CD4-positive, alpha-beta T cell (primary cell): ENCODE measurements at regions not wholly inside any gene's neighbourhood (a gene's known extent, or its start where the extent isn't known, plus 50 kb on each side); places are given as distances from the start of the nearest gene placed in this dataset.

Experiments
- ATAC-seq: fragments of 200-7000 bp; cut with Tn5 transposase; one replicate; pipeline ENCODE4 v1.10.0; 2022; ENCODE audit warnings: mild to moderate bottlenecking; ENCODE audit not compliant: poor library complexity
- CTCF ChIA-PET: fragments of 350-600 bp; sonication (Branson Sonifier 250); formaldehyde crosslinking; loops from one replicate; lab custom pipeline; 2021; ENCODE audit warnings: antibody characterized with exemption, inconsistent platforms; lab: Charles Lee
- POLR2A ChIA-PET: fragments of 350-600 bp; sonication (Branson Sonifier 250); formaldehyde crosslinking; loops from one replicate; lab custom pipeline; 2021; ENCODE audit warnings: antibody characterized with exemption, inconsistent platforms; lab: Charles Lee
- DNase-seq, 14 experiments: peaks; one replicate each; pipeline ENCODE4 v3.0.0-alpha.2; 2013 to 2020; ENCODE audit warnings: mixed read lengths in 2 of 14
- H3K27ac ChIP-seq, 2 donors: one replicate each; pipeline versions ENCODE4 v1.5.1 to v1.7.0; 2013; ENCODE audit warnings: low read length in 2 of 2, low read depth in 1 of 2, mild to moderate bottlenecking in 1 of 2
- H3K27me3 ChIP-seq, 2 experiments: 1 replicate in 1 of 2; 2 replicates in 1 of 2; pipeline versions ENCODE4 v1.6.1 to v1.7.0; 2013; ENCODE audit warnings: low read length in 2 of 2, control low read depth in 1 of 2, mild to moderate bottlenecking in 1 of 2, moderate library complexity in 1 of 2; ENCODE audit not compliant: insufficient read depth in 2 of 2, control insufficient read depth in 1 of 2
- H3K36me3 ChIP-seq: one replicate; pipeline ENCODE4 v1.6.1; 2013; ENCODE audit warnings: low read length, control low read depth; ENCODE audit not compliant: insufficient read depth
- H3K4me1 ChIP-seq: one replicate; pipeline ENCODE4 v1.6.1; 2013; ENCODE audit warnings: low read length, control low read depth; ENCODE audit not compliant: insufficient read depth
- H3K4me3 ChIP-seq: one replicate; pipeline ENCODE4 v1.5.1; 2013; ENCODE audit warnings: mild to moderate bottlenecking, low read length, moderate library complexity
- H3K9me3 ChIP-seq, 2 experiments: 1 replicate in 1 of 2; 2 replicates in 1 of 2; pipeline versions ENCODE4 v1.6.1 to v1.7.0; 2013; ENCODE audit warnings: low read length in 2 of 2, mild to moderate bottlenecking in 2 of 2, control low read depth in 1 of 2, moderate library complexity in 1 of 2; ENCODE audit not compliant: control insufficient read depth in 1 of 2, insufficient read depth in 1 of 2
- H3K27ac Mint-ChIP-seq: one replicate; pipeline ENCODE4 v1.8.0; 2020; ENCODE audit warnings: mixed read lengths
- H3K27me3 Mint-ChIP-seq: one replicate; pipeline ENCODE4 v1.8.0; 2021; ENCODE audit warnings: mixed read lengths
- H3K36me3 Mint-ChIP-seq: one replicate; pipeline ENCODE4 v1.8.0; 2021; ENCODE audit warnings: low read depth, mixed read lengths
- H3K4me1 Mint-ChIP-seq: one replicate; pipeline ENCODE4 v1.8.0; 2021; ENCODE audit warnings: low read depth, mixed read lengths
- H3K4me3 Mint-ChIP-seq: one replicate; pipeline ENCODE4 v1.8.0; 2020; ENCODE audit warnings: mild to moderate bottlenecking, mixed read lengths
- H3K9me3 Mint-ChIP-seq: one replicate; pipeline ENCODE4 v1.8.0; 2020; ENCODE audit warnings: mixed read lengths
- intact Hi-C, 2 experiments: fragments of 100-400 bp; cut with DNase I in 1 of 2; cut with micrococcal nuclease in 1 of 2; formaldehyde crosslinking; loops; one replicate each; pipeline versions ENCODE4 v1.15.1 to v1.9.0; 2023 to 2025; cut with DNase I, micrococcal nuclease
- TF ChIP-seq, protein P1 (sequence below): fragments of 200-600 bp; IDR thresholded peaks from one replicate; pipeline ENCODE4 v1.8.0; 2022; ENCODE audit warnings: antibody characterized with exemption, mild to moderate bottlenecking

DNA sequence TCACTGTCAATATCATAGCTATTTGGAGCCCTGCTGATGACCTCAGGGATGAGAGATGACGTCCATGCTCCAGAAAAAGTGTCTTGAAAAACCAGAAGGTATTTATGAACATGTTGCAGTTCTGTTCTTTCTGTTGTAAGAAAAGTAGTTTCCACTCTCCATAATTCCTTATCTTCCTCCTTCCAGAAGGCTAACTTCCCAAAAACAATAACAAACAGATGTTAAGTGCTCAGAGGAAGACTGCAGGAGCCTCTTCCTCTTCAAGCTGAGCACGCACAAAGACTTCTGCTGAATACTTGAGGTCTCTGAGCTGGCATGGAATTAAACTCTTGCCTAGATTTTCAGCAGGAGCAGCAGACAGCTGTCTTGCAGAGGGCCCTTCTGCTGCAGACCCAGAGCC is 434.5 kb upstream of the KLHL29 start:
- DNase-seq: no peak
- H3K36me3 Mint-ChIP-seq: no peaks in the 10 kb centered on the region
- Histone ChIP-seq H3K36me3 (no peaks in the 10 kb centered on the region), H3K27me3 (no peaks in the 10 kb centered on the region), H3K4me1 (no peaks in the 10 kb centered on the region), H3K9me3 (peaks cover 0 to 3% of the 10 kb centered on the region in 2 experiments), H3K27ac (no peak overlapping the region), H3K4me3 (no peak overlapping the region)
- no peak overlapping the region for H3K27ac Mint-ChIP-seq
- intact Hi-C loops: no loop called here
- no peaks in the 10 kb centered on the region for H3K27me3 Mint-ChIP-seq
- ChIA-PET POLR2A (no interaction called here), CTCF (no interaction called here)
- TF ChIP-seq, protein P1, sequence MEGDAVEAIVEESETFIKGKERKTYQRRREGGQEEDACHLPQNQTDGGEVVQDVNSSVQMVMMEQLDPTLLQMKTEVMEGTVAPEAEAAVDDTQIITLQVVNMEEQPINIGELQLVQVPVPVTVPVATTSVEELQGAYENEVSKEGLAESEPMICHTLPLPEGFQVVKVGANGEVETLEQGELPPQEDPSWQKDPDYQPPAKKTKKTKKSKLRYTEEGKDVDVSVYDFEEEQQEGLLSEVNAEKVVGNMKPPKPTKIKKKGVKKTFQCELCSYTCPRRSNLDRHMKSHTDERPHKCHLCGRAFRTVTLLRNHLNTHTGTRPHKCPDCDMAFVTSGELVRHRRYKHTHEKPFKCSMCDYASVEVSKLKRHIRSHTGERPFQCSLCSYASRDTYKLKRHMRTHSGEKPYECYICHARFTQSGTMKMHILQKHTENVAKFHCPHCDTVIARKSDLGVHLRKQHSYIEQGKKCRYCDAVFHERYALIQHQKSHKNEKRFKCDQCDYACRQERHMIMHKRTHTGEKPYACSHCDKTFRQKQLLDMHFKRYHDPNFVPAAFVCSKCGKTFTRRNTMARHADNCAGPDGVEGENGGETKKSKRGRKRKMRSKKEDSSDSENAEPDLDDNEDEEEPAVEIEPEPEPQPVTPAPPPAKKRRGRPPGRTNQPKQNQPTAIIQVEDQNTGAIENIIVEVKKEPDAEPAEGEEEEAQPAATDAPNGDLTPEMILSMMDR: no peak
- no peak for ATAC-seq
- H3K9me3 Mint-ChIP-seq: no peaks in the 10 kb centered on the region
- H3K4me1 Mint-ChIP-seq: no peaks in the 10 kb centered on the region
- H3K4me3 Mint-ChIP-seq: no peak overlapping the region

GRCh38 chr2:22952656-22953225 is 432.2 kb upstream of the KLHL29 start:
- H3K27ac Mint-ChIP-seq: no peak overlapping the region
- intact Hi-C loops: no loop called here
- DNase-seq: no peak
- Histone ChIP-seq H3K36me3 (no peaks in the 10 kb centered on the region), H3K4me1 (no peaks in the 10 kb centered on the region), H3K27ac (no peak overlapping the region), H3K27me3 (no peaks in the 10 kb centered on the region), H3K4me3 (no peak overlapping the region), H3K9me3 (peaks cover 0 to 8% of the 10 kb centered on the region in 2 experiments)
- ChIA-PET POLR2A (no interaction called here), CTCF (no interaction called here)
- no peaks in the 10 kb centered on the region for H3K9me3 Mint-ChIP-seq
- no peak for ATAC-seq
- no peaks in the 10 kb centered on the region for H3K27me3 Mint-ChIP-seq
- TF ChIP-seq, protein P1: no peak
- H3K36me3 Mint-ChIP-seq: no peaks in the 10 kb centered on the region
- H3K4me3 Mint-ChIP-seq: no peak overlapping the region
- H3K4me1 Mint-ChIP-seq: no peaks in the 10 kb centered on the region

GRCh38 chr2:22957446-22957845 is 427.5 kb upstream of the KLHL29 start:
- peaks cover 0 to 8% of the 10 kb centered on the region in 2 experiments for H3K9me3 ChIP-seq
- H3K36me3 ChIP-seq: no peaks in the 10 kb centered on the region
- Mint-ChIP-seq H3K27me3 (no peaks in the 10 kb centered on the region), H3K4me3 (no peak overlapping the region), H3K9me3 (no peaks in the 10 kb centered on the region), H3K36me3 (no peaks in the 10 kb centered on the region), H3K4me1 (no peaks in the 10 kb centered on the region), H3K27ac (no peak overlapping the region)
- no peaks in the 10 kb centered on the region for H3K27me3 ChIP-seq
- ATAC-seq (no peak), DNase-seq (no peak)
- no peak overlapping the region for H3K27ac ChIP-seq
- intact Hi-C loops: no loop called here
- no peak overlapping the region for H3K4me3 ChIP-seq
- CTCF ChIA-PET: no interaction called here
- TF ChIP-seq, protein P1: no peak
- POLR2A ChIA-PET: no interaction called here
- no peaks in the 10 kb centered on the region for H3K4me1 ChIP-seq
